EH (cell line): ENCODE measurements at regions not wholly inside any gene's neighbourhood (a gene's known extent, or its start where the extent isn't known, plus 50 kb on each side); places are given as distances from the start of the nearest gene placed in this dataset.

Experiments used
- DNase-seq: peaks from one replicate; pipeline ENCODE4 v3.0.0-alpha.2; 2015; ENCODE audit warnings: low read depth

GRCh38 chr2:221346411-221346810, 225.7 kb downstream of the EPHA4 start:
- DNase-seq, result no peak

- peak; percentile 57 for DNase-seq
These were observed 224.6 kb downstream of the EPHA4 start for GRCh38 chr2:221347471-221347870.

- DNase-seq, result peak; percentile 17
These were observed 221.5 kb downstream of the EPHA4 start for GRCh38 chr2:221350616-221351015.

- no peak for DNase-seq
These were observed 218.9 kb downstream of the EPHA4 start for GRCh38 chr2:221353201-221353600.

GRCh38 chr2:221360312-221360711, 211.8 kb downstream of the EPHA4 start:
- DNase-seq, result no peak

- no peak for DNase-seq
These were observed 211.4 kb downstream of the EPHA4 start for GRCh38 chr2:221360742-221361141.

- no peak for DNase-seq
These were observed 210.5 kb downstream of the EPHA4 start for GRCh38 chr2:221361633-221362032.

- DNase-seq, result no peak
These were observed 207.4 kb downstream of the EPHA4 start for GRCh38 chr2:221364672-221365071.
